ENCODE measurements at regions not wholly inside any gene's neighbourhood (a gene's known extent, or its start where the extent isn't known, plus 50 kb on each side); places are given as distances from the start of the nearest gene placed in this dataset.

DNA sequence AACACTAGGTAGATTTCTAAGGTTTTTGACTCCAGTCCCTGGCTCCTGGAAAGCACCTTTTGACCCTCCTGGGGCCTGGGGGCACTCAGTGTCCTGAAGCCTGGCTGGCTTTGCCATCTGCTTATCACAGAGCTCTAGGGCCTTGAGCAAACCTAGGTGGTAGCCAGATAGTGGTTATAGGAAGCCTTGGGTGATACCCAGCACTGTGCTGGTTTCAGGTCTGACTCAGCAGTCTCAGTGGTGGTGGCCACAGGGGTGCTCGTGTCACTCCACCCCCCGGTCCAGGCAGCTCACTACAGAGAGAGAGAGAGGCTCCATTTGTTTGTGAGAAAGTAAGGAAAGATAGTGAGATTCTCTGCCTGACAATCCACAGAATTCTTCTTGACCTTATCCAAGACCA, 195.8 kb upstream of the ZFP42 start:
- no peak overlapping the region for H3K14ac ChIP-seq (ENCODE audit: insufficient read length)
- ChIA-PET POLR2A (ENCODE audit: partially characterized antibody) (no interaction called here), CTCF (ENCODE audit: partially characterized antibody) (interaction anchor here (0.6 to 1.0 kb wide), 2 partner anchors 15 to 1299 kb away, joined by 3 read pairs; no protein-coding TSS in a partner anchor)
- no peaks in the 10 kb centered on the region for H3K36me3 ChIP-seq (ENCODE audit: control insufficient read depth in 2 of 4, insufficient read depth in 4 of 4, low read length in 3 of 4)
- no peak overlapping the region for H3K4ac ChIP-seq (replicated peaks; ENCODE audit: insufficient read length, low read depth, low read length)
- H3K9me3 ChIP-seq (ENCODE audit: insufficient read depth in 2 of 2, low read depth in 1 of 2, low read length in 1 of 2): no peaks in the 10 kb centered on the region; a peak in 2 of 4 replicates
- H3K27ac ChIP-seq (ENCODE audit: low read depth, low read length): no peak overlapping the region
- H2AK5ac ChIP-seq (ENCODE audit: low read depth, low read length): no peak overlapping the region
- H2BK20ac ChIP-seq (ENCODE audit: low read length): no peak overlapping the region
- DNase-seq (ENCODE audit: low read depth in 1 of 2, low spot score in 2 of 2) (no peak), FAIRE-seq (no peak)
- WGBS, 2 experiments (ENCODE audit: extremely low coverage in 1 of 2, insufficient coverage in 1 of 2, insufficient read length in 1 of 2, insufficient replicate concordance in 2 of 2, low coverage in 1 of 2, low lambda C conversion rate in 2 of 2, missing lambda C conversion rate in 1 of 2): 89% methylated on average over 2 of the region's 2 CpGs; no CpG with 5 or more reads in 1 of the 2 experiments
- no peaks in the 10 kb centered on the region; the same call in 1 of the 2 replicates for H3K23me2 ChIP-seq (ENCODE audit: low read depth, low read length)
- H4K8ac ChIP-seq (ENCODE audit: extremely low read depth, insufficient read depth, low read length): no peak overlapping the region; the same call in 1 of the 2 replicates
- no peak overlapping the region for H2BK15ac ChIP-seq (ENCODE audit: low read length)
- no peak overlapping the region for H2BK12ac ChIP-seq (ENCODE audit: low read depth, low read length)
- H3K79me2 ChIP-seq (ENCODE audit: control insufficient read depth in 1 of 2, insufficient read depth in 2 of 2, low read length in 2 of 2): no peaks in the 10 kb centered on the region
- H2BK5ac ChIP-seq (ENCODE audit: low read depth, low read length): no peak overlapping the region
- no peak overlapping the region for H3K18ac ChIP-seq (ENCODE audit: extremely low read depth, low read length)
- H4K5ac ChIP-seq (ENCODE audit: insufficient read length, low read depth, low read length): no peak overlapping the region
- no peak overlapping the region for H4K91ac ChIP-seq (replicated peaks; ENCODE audit: insufficient read length, low read length)
- TF ChIP-seq EP300 (IDR thresholded peaks at IDR 0.05; ENCODE audit: borderline replicate concordance in 1 of 2, low read depth in 2 of 2, low read length in 2 of 2) (no peak), YY1 (IDR thresholded peaks at IDR 0.05; ENCODE audit: low read depth, low read length) (no peak)
- TF ChIP-seq, protein P1, sequence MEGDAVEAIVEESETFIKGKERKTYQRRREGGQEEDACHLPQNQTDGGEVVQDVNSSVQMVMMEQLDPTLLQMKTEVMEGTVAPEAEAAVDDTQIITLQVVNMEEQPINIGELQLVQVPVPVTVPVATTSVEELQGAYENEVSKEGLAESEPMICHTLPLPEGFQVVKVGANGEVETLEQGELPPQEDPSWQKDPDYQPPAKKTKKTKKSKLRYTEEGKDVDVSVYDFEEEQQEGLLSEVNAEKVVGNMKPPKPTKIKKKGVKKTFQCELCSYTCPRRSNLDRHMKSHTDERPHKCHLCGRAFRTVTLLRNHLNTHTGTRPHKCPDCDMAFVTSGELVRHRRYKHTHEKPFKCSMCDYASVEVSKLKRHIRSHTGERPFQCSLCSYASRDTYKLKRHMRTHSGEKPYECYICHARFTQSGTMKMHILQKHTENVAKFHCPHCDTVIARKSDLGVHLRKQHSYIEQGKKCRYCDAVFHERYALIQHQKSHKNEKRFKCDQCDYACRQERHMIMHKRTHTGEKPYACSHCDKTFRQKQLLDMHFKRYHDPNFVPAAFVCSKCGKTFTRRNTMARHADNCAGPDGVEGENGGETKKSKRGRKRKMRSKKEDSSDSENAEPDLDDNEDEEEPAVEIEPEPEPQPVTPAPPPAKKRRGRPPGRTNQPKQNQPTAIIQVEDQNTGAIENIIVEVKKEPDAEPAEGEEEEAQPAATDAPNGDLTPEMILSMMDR (IDR thresholded peaks at IDR 0.05; ENCODE audit: control extremely low read depth in 1 of 3, insufficient read depth in 1 of 3, low read depth in 1 of 3, low read length in 3 of 3): no peak
- peaks cover 3 to 8% (median 6%) of the 10 kb centered on the region in 4 experiments; a peak in 6 of 7 replicates for H3K4me1 ChIP-seq (replicated peaks in 1 of 4; ENCODE audit: control insufficient read depth in 3 of 4, insufficient read depth in 4 of 4, low read length in 3 of 4)
- no peak overlapping the region for H3K9ac ChIP-seq (replicated peaks in 1 of 4; ENCODE audit: extremely low read depth in 1 of 4, low read depth in 3 of 4, low read length in 3 of 4)
- no peaks in the 10 kb centered on the region for H3K79me1 ChIP-seq (ENCODE audit: low read depth, low read length)
- H3K4me3 ChIP-seq (ENCODE audit: extremely low read depth in 1 of 4, insufficient read depth in 2 of 4, low read depth in 3 of 4, low read length in 4 of 4): no peak overlapping the region
- H3K23ac ChIP-seq (ENCODE audit: insufficient read length): no peak overlapping the region
- no peak overlapping the region for H2BK120ac ChIP-seq (replicated peaks; ENCODE audit: low read depth, low read length)
- H4K20me1 ChIP-seq (replicated peaks in 1 of 2; ENCODE audit: control insufficient read depth in 1 of 2, insufficient read depth in 2 of 2, low read length in 2 of 2): no peaks in the 10 kb centered on the region
- no peak overlapping the region for H2AFZ ChIP-seq (ENCODE audit: low read length)
- no peaks in the 10 kb centered on the region for H3K27me3 ChIP-seq (replicated peaks in 1 of 4; ENCODE audit: control insufficient read depth in 3 of 4, extremely low read depth in 1 of 4, insufficient read depth in 3 of 4, low read length in 3 of 4)
- H3K4me2 ChIP-seq (ENCODE audit: insufficient read depth in 1 of 2, low read depth in 2 of 2, low read length in 2 of 2): no peak overlapping the region
- no peak overlapping the region for H3K56ac ChIP-seq (replicated peaks; ENCODE audit: insufficient read length, low read depth, low read length)

Measured in H1 (cell line).